K562 (cell line): ENCODE measurements at regions not wholly inside any gene's neighbourhood (a gene's known extent, or its start where the extent isn't known, plus 50 kb on each side); places are given as distances from the start of the nearest gene placed in this dataset.

ENCODE experiments used
- CREB3 ChIP-seq: fragments of 450-650 bp; conservative IDR thresholded peaks from 2 replicates; pipeline ENCODE4 v1.6.1; 2016; ENCODE audit warnings: missing genetic modification characterization, low read depth, mild to moderate bottlenecking, missing compliant biosample characterization, moderate library complexity
- CREBBP ChIP-seq: IDR thresholded peaks from one replicate; pipeline ENCODE4 v1.6.1; 2012; ENCODE audit warnings: low read depth, mild to moderate bottlenecking, control low read depth, inconsistent platforms, low read length
- FOS ChIP-seq: IDR thresholded peaks from 3 replicates; pipeline ENCODE4 v1.6.1; 2011; ENCODE audit not compliant: insufficient read length; ENCODE audit errors: extremely low read depth
- FUS ChIP-seq: fragments of 200-400 bp; formaldehyde crosslinking; optimal IDR thresholded peaks from 2 replicates; pipeline ENCODE3; 2017; ENCODE audit warnings: low read depth, low read length
- HDAC1 ChIP-seq, 2 experiments: fragments of 450-650 bp; IDR thresholded peaks; 2 replicates each; pipeline ENCODE4 v1.6.1; 2016 to 2017; ENCODE audit warnings: inconsistent platforms in 1 of 2, mild to moderate bottlenecking in 1 of 2, moderate library complexity in 1 of 2
- JUN ChIP-seq, 2 experiments: sonication (generic) in 1 of 2; formaldehyde crosslinking in 1 of 2; IDR thresholded peaks; 2 replicates each; pipeline versions ENCODE4 v1.6.1 to v1.8.0; 2012 to 2022; ENCODE audit warnings: borderline replicate concordance in 2 of 2, mild to moderate bottlenecking in 2 of 2, improper control_type of control experiment in 1 of 2, low read depth in 1 of 2, low read length in 1 of 2, missing genetic modification reagents in 1 of 2
- JUND ChIP-seq, 2 experiments: IDR thresholded peaks; 2 replicates in 1 of 2; 3 replicates in 1 of 2; pipeline ENCODE4 v1.6.1; 2011; ENCODE audit warnings: borderline replicate concordance in 2 of 2, low read depth in 2 of 2, low read length in 2 of 2, improper control_type of control experiment in 1 of 2, missing biosample characterization in 1 of 2, missing genetic modification characterization in 1 of 2, missing genetic modification reagents in 1 of 2
- MTA3 ChIP-seq: fragments of 450-650 bp; formaldehyde crosslinking; IDR thresholded peaks from 2 replicates; pipeline ENCODE4 v1.6.1; 2017; ENCODE audit warnings: mild to moderate bottlenecking, borderline replicate concordance
- NFXL1 ChIP-seq: fragments of 450-650 bp; formaldehyde crosslinking; IDR thresholded peaks from 2 replicates; pipeline ENCODE4 v1.4.0; 2021; ENCODE audit warnings: mild to moderate bottlenecking
- NR1H2 ChIP-seq: sonication (generic); formaldehyde crosslinking; IDR thresholded peaks from 2 replicates; pipeline ENCODE4 v1.4.0; 2020; ENCODE audit warnings: mild to moderate bottlenecking, missing genetic modification reagents
- NR2C2 ChIP-seq, 2 experiments: fragments of 200-800 bp in 1 of 2; sonication (Bioruptor generic) in 1 of 2; sonication (generic) in 1 of 2; formaldehyde crosslinking in 1 of 2; IDR thresholded peaks; 2 replicates each; pipeline versions ENCODE4 v1.6.1 to v1.8.0; 2016 to 2022; ENCODE audit warnings: mild to moderate bottlenecking in 1 of 2, missing compliant biosample characterization in 1 of 2, missing genetic modification characterization in 1 of 2, missing genetic modification reagents in 1 of 2
- SMAD2 ChIP-seq: fragments of 150-350 bp; IDR thresholded peaks from 2 replicates; pipeline ENCODE4 v1.6.1; 2014; ENCODE audit warnings: low read depth, mild to moderate bottlenecking, low read length
- SMARCC2 ChIP-seq: fragments of 450-650 bp; IDR thresholded peaks from 2 replicates; pipeline ENCODE4 v1.6.1; 2017; ENCODE audit warnings: antibody characterized with exemption, moderate library complexity, mild to moderate bottlenecking, low read depth
- STAG1 ChIP-seq: sonication (generic); formaldehyde crosslinking; IDR thresholded peaks from 2 replicates; pipeline ENCODE4 v1.5.0; 2020; ENCODE audit warnings: missing genetic modification reagents, borderline replicate concordance
- STAT5A ChIP-seq: IDR thresholded peaks from 2 replicates; pipeline ENCODE4 v1.6.1; 2012; ENCODE audit warnings: low read length, inconsistent platforms, borderline replicate concordance
- TAF9B ChIP-seq: fragments of 450-650 bp; IDR thresholded peaks from 2 replicates; pipeline ENCODE4 v1.6.1; 2018; ENCODE audit warnings: mild to moderate bottlenecking; ENCODE audit not compliant: partially characterized antibody
- TCF15 ChIP-seq: fragments of 250-450 bp; sonication (Bioruptor Pico); IDR thresholded peaks from 2 replicates; pipeline ENCODE4 v1.8.0; 2022; ENCODE audit warnings: moderate library complexity, mild to moderate bottlenecking, inconsistent platforms
- ZBTB9 ChIP-seq: fragments of 450-650 bp; formaldehyde crosslinking; IDR thresholded peaks from 2 replicates; pipeline ENCODE4 v1.4.0; 2020; ENCODE audit warnings: mild to moderate bottlenecking, moderate library complexity
- ZNF175 ChIP-seq: fragments of 200-800 bp; sonication (Bioruptor generic); IDR thresholded peaks from 2 replicates; pipeline ENCODE4 v1.6.1; 2016; ENCODE audit warnings: low read depth, mild to moderate bottlenecking, missing genetic modification characterization, missing compliant biosample characterization
- ZNF311 ChIP-seq: fragments of 250-450 bp; sonication (Bioruptor Pico); IDR thresholded peaks from 2 replicates; pipeline ENCODE4 v1.4.0; 2020; ENCODE audit warnings: mild to moderate bottlenecking, moderate library complexity
- ZNF316 ChIP-seq: fragments of 450-650 bp; IDR thresholded peaks from 2 replicates; pipeline ENCODE4 v1.6.1; 2016
- ZNF639 ChIP-seq, 2 experiments: fragments of 200-800 bp in 1 of 2; sonication (Bioruptor generic) in 1 of 2; sonication (generic) in 1 of 2; formaldehyde crosslinking in 1 of 2; IDR thresholded peaks in 1 of 2; conservative IDR thresholded peaks in 1 of 2; 2 replicates each; pipeline versions ENCODE4 v1.5.0 to v1.6.1; 2016 to 2020; ENCODE audit warnings: missing compliant biosample characterization in 1 of 2, missing genetic modification characterization in 1 of 2, missing genetic modification reagents in 1 of 2
- ZNF780A ChIP-seq: fragments of 250-450 bp; sonication (Bioruptor Pico); IDR thresholded peaks from 2 replicates; pipeline ENCODE4 v1.5.0; 2021; ENCODE audit warnings: mild to moderate bottlenecking

GRCh38 chr1:221987860-221988520 is 246.1 kb upstream of the DUSP10 start (continued):
- TF ChIP-seq ZBTB9, result peak; percentile 60; the same call in 1 of the 2 replicates
- TF ChIP-seq ZNF175 (CRISPR knock-in tag), result peak; percentile 48; the same call in 1 of the 2 replicates
- peak; percentile 97 for TF ChIP-seq JUN (IDR thresholded peaks at IDR 0.05; ENCODE audit: borderline replicate concordance, low read depth, low read length)
- no peak for TF ChIP-seq JUN (CRISPR knock-in tag; IDR thresholded peaks at IDR 0.05; ENCODE audit: borderline replicate concordance)
- TF ChIP-seq SMAD2, result no peak
- TF ChIP-seq SMARCC2, result peak; percentile 84
- TF ChIP-seq NR1H2 (CRISPR knock-in tag), result no peak
- TF ChIP-seq ZNF780A (CRISPR knock-in tag), result no peak
- no peak for TF ChIP-seq STAG1 (CRISPR knock-in tag)
- peak; percentile 79 for TF ChIP-seq FOS
- TF ChIP-seq NFXL1, result no peak
- peak in 1 of 2 experiments; percentile 80; a peak in 2 of 4 replicates for TF ChIP-seq ZNF639 (CRISPR knock-in tag; conservative IDR thresholded peaks at IDR 0.05 in 1 of 2, IDR thresholded peaks at IDR 0.05 in 1 of 2)
- no peak for TF ChIP-seq CREB3 (tag)
- peak; percentile 85 for TF ChIP-seq ZNF316
- TF ChIP-seq FUS, result no peak
- TF ChIP-seq NR2C2 (CRISPR knock-in tag; IDR thresholded peaks at IDR 0.05), result no peak
- peak; percentile 51 for TF ChIP-seq NR2C2 (tag; IDR thresholded peaks at IDR 0.05)
- TF ChIP-seq TAF9B, result peak; percentile 81
- TF ChIP-seq MTA3, result peak; percentile 41; the same call in 1 of the 2 replicates
- no peak for TF ChIP-seq ZNF311
- TF ChIP-seq HDAC1 (IDR thresholded peaks at IDR 0.05), result peak in 1 of 2 experiments; percentile 73; a peak in 2 of 4 replicates
- TF ChIP-seq JUND (IDR thresholded peaks at IDR 0.05; ENCODE audit: borderline replicate concordance, low read depth, low read length), result peak; percentile 99
- peak; percentile 100 for TF ChIP-seq JUND (tag; IDR thresholded peaks at IDR 0.05; ENCODE audit: borderline replicate concordance, low read depth, low read length)
- TF ChIP-seq STAT5A, result peak; percentile 42; the same call in 1 of the 2 replicates
- no peak for TF ChIP-seq TCF15 (CRISPR knock-in tag)
- TF ChIP-seq CREBBP, result no peak
